ENCODE measurements at regions not wholly inside any gene's neighbourhood (a gene's known extent, or its start where the extent isn't known, plus 50 kb on each side); places are given as distances from the start of the nearest gene placed in this dataset.
A peak's percentile ranks its signal among the peaks of the same experiment; 100 is the strongest.
"Not testable (repeated sequence)": the region's sequence is repeated elsewhere in the genome, so short reads cannot be mapped to it uniquely, and the experiment has no call there.

DNA sequence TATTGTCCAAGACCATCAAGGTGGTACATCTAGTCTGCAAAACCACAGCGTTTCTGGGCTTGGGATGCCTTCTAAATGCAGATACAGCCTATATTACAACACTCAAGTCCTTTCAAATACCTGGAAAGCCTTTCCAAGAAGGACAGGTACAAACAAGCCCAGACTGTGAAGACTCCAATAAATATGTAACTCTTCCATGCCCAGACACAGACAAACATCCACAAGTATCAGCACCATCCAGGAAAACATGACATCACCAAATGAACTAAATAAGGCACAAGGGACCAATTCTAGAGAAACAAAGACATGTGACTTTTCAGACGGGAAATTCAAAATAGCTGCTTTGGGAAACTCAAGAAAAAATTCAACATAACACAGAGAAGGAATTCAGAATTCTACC, 152.7 kb upstream of the POC5 start:
- FAIRE-seq (peak; percentile 64), DNase-seq (ENCODE audit: low read depth) (peak; percentile 94)
- no peaks in the 10 kb centered on the region for H3K27me3 ChIP-seq (ENCODE audit: control insufficient read depth, insufficient read depth, low read length)
- no peaks in the 10 kb centered on the region for H3K36me3 ChIP-seq (ENCODE audit: control insufficient read depth, insufficient read depth, low read length)
- no peak overlapping the region for H3K4me3 ChIP-seq (ENCODE audit: low read depth, low read length)
- TF ChIP-seq CTCF (IDR thresholded peaks at IDR 0.05; ENCODE audit: insufficient read depth, low read length, severe bottlenecking), result no peak

DNA sequence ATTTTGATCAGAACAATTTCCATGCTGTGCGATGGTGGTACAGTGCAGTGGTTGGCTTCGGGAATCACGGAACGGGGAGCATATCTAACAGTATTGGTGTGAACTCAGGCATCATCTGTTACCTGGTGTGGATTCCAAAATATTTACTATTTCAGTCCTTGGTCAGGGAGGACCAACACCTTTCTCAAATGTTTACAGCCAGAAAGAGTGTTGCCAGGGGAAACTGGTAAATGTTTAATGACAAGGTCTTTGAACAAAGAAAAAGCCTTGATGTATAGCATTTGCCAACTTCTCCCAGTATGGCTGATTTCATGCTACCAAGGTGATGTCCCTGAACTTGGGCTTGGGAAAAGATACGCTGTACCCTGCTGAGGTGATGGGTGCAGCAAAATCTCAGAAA, 145.6 kb upstream of the POC5 start:
- H3K4me3 ChIP-seq (ENCODE audit: low read depth, low read length), result no peak overlapping the region
- H3K27me3 ChIP-seq (ENCODE audit: control insufficient read depth, insufficient read depth, low read length), result no peaks in the 10 kb centered on the region
- FAIRE-seq (no peak), DNase-seq (ENCODE audit: low read depth) (no peak)
- no peak for TF ChIP-seq CTCF (IDR thresholded peaks at IDR 0.05; ENCODE audit: insufficient read depth, low read length, severe bottlenecking)
- H3K36me3 ChIP-seq (ENCODE audit: control insufficient read depth, insufficient read depth, low read length), result no peaks in the 10 kb centered on the region

DNA sequence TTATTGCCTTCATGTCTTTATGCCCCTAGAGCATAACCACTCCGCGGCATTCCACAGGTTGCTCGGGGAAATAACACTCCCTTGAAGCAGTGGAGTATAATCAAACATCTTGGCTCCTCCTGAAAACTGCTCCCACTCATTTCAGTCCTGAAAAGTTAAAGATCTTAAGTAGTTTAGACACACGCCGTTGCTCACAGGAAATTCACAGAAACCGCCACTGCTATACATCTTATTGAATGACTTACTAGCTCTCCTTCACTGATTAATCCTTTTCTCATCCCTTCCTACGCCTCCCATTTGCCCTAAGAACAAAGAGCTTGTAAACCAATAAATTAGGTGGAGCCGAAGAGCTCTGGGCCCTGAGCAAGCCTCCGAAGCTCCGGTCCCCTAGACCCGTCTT, 142.4 kb upstream of the POC5 start:
- not testable (repeated sequence) for H3K36me3 ChIP-seq (ENCODE audit: control insufficient read depth, insufficient read depth, low read length); DNase-seq (ENCODE audit: low read depth); H3K27me3 ChIP-seq (ENCODE audit: control insufficient read depth, insufficient read depth, low read length); FAIRE-seq; H3K4me3 ChIP-seq (ENCODE audit: low read depth, low read length)

DNA sequence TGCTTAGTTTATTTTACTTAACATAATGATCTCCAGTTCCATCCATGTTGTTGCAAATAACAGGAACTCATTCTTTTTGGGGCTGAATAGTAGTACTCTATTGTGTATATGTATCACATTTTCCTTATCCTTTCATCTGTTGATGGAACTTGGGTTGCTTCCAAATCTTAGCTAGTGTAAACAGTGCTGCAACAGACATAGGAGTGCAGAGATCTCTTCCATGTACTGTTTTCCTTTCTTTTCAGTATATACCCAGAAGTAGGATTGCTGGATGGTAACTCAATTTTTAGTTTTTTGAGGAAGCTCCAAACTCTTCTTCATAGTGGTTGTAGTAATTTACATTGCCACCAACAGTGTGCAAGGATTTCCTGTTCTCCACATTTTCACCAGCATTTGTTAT, 138.8 kb upstream of the POC5 start:
- FAIRE-seq (no peak), DNase-seq (ENCODE audit: low read depth) (peak; percentile 6)
- no peak for TF ChIP-seq CTCF (IDR thresholded peaks at IDR 0.05; ENCODE audit: insufficient read depth, low read length, severe bottlenecking)
- no peaks in the 10 kb centered on the region for H3K27me3 ChIP-seq (ENCODE audit: control insufficient read depth, insufficient read depth, low read length)
- no peak overlapping the region for H3K4me3 ChIP-seq (ENCODE audit: low read depth, low read length)
- H3K36me3 ChIP-seq (ENCODE audit: control insufficient read depth, insufficient read depth, low read length), result no peaks in the 10 kb centered on the region

- DNase-seq (ENCODE audit: low read depth) (no peak), FAIRE-seq (no peak)
- Histone ChIP-seq H3K36me3 (ENCODE audit: control insufficient read depth, insufficient read depth, low read length) (no peaks in the 10 kb centered on the region), H3K27me3 (ENCODE audit: control insufficient read depth, insufficient read depth, low read length) (no peaks in the 10 kb centered on the region), H3K4me3 (ENCODE audit: low read depth, low read length) (no peak overlapping the region)
- TF ChIP-seq CTCF (IDR thresholded peaks at IDR 0.05; ENCODE audit: insufficient read depth, low read length, severe bottlenecking), result no peak
Observed at GRCh38 chr5:75848077-75848476, 130.8 kb upstream of the POC5 start.

DNA sequence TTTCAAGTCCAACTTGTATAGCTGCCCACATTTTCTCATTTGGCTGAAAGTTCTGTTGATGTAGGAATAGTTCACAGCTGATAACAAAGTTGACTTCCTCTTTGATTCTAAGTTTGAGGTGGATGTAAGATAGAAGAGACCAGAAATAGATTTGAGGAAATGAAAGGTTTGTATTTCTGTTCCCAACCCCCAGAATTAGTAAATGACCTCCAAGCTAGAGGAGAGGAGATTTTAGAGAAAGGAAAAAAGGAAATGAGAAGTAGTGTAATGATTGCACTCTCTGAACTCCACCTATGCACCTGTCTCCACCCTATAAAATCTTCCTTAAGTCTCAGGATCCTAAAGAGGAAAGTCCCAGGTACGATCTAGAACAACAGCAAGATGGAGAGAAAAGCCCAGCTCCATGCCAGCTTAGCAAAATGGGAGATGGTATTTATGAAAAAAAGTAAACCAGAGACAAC, 130.4 kb upstream of the POC5 start:
- TF ChIP-seq CTCF (IDR thresholded peaks at IDR 0.05; ENCODE audit: insufficient read depth, low read length, severe bottlenecking), result no peak
- Histone ChIP-seq H3K36me3 (ENCODE audit: control insufficient read depth, insufficient read depth, low read length) (no peaks in the 10 kb centered on the region), H3K4me3 (ENCODE audit: low read depth, low read length) (no peak overlapping the region), H3K27me3 (ENCODE audit: control insufficient read depth, insufficient read depth, low read length) (no peaks in the 10 kb centered on the region)
- FAIRE-seq (no peak), DNase-seq (ENCODE audit: low read depth) (no peak)
